ENCODE measurements at regions not wholly inside any gene's neighbourhood (a gene's known extent, or its start where the extent isn't known, plus 50 kb on each side); places are given as distances from the start of the nearest gene placed in this dataset.

GRCh38 chr16:66315210-66315825 lies 51.2 kb upstream of the CDH5 start:
- TF ChIP-seq CTCF (IDR thresholded peaks at IDR 0.05), result peak; percentile 97

DNA sequence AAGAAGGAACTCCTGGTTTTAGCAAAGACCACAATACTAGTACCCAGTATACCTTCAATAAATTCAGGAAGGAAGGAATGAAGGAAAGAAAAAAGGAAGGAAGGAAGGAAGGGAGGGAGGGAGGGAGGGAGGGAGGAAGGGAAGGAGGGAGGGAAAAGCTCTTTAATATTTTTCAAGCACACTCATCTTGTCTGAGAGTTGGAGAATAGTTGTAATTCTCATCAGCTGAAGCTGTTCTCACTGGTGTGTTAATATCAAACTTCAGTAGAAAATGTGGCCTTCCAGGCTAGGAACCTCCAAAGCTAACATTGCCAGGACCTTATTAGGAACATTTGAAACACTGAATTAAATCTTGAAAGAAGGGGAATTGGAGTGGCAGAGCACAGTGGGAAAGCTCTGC lies 55.2 kb upstream of the CDH5 start:
- no peak for TF ChIP-seq CTCF (IDR thresholded peaks at IDR 0.05)

DNA sequence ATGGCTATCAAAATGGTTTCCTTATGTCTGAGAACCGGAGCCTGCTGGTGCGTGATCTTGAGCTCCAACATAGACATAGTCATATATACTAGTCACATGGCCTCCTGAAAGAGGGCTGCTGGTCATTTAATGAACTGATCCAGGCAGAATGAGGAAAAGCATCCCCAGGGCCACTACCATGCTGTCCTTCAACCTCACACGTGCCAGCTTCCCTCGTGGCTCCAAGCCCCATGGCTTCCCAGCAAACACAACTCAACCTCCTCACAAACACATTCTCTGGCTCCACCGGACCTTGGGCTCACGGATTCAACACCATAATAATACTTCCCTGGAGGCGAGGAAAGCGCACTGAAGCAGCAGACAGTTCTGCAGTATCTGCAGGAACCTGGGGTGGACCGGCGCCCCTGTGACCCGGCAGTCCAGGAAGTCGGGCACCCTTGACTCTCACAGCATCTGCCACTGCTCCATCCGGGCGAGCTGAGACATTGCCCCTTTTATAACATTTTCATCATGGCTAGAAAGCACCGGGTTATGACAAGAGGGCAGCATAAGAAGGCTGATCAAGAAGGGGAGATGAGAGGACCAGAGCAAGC lies 57.2 kb upstream of the CDH5 start:
- no peak for TF ChIP-seq CTCF (IDR thresholded peaks at IDR 0.05)

DNA sequence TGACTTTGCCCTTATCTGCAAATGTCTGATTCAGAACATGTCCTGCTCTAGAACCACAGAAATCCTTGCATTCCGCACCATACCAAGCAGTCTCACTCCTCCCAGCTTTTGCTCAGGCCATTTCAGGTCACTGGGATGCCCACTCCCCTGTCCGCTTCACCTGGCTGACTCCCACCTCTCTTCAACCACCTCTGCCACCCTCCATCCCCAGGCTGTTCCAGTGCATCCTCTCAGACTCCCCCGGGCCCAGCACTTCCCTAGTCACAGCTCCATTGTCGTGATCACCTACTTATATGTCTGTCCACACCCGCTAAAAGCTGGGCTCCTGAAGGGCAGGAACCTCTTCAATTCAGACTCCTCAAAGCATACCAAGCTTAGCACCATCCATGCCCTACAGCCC lies 58.4 kb upstream of the CDH5 start:
- TF ChIP-seq CTCF (IDR thresholded peaks at IDR 0.05), result no peak

DNA sequence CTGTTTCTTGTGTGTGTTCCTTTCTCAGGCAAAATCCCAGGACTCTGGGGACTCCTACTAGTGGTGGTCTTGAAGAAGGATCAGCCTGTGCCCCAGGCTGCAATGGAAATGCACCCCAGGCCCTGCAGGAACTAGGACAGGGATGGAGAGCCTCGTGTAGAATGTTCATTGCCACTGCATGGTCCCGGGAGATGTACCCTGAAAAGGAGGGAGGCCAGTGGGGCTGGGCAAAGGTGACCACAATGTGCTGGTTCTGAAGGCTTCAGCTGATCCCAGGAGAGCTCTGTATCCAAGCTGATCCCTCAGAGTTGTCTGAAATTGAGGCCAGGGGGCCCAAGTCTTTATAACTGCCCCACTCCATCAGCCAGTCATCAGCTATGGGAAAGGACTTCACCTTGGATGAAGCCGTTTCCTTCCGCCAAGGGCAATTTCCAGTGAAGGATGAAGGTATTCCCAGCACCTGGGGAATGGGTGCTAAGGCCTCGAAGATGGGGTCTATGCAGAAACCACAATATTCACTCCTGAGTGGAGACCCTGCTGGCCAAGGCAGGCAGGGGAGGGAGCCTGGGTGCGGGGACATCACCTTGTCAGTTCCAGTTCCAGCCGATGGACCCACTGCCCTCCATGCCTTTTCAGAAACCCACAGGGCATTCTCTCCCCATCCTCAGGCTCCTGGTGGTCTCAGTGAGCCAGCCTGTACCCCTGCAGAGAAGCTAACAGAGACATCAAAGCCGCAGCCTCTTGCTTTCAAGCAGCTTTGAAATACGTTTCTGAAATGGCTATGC lies 59.9 kb upstream of the CDH5 start:
- TF ChIP-seq CTCF (IDR thresholded peaks at IDR 0.05), result no peak

DNA sequence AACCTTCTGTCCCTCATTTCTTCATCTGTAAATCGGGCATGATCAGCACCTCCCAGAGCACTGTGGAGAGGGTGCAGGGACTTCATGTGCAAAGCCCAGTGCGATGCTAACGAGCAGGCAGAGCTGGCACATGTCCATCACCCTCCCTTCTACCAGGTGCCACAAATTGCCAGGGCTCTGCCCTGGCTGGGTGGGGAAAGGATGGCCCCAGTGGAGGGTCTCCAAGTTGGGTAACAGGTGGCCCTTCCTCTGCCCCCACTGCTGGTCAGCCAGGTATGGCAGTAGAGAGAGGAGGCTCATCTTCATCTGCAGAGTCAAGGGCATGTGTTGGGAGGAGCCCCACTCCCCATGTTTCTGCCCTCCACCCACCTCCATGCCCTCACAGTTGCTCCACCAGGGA lies 61.5 kb upstream of the CDH5 start:
- no peak for TF ChIP-seq CTCF (IDR thresholded peaks at IDR 0.05)

- no peak for TF ChIP-seq CTCF (IDR thresholded peaks at IDR 0.05)
Observed at GRCh38 chr16:66304151-66304550, 62.3 kb upstream of the CDH5 start.
